ENCODE measurements at regions not wholly inside any gene's neighbourhood (a gene's known extent, or its start where the extent isn't known, plus 50 kb on each side); places are given as distances from the start of the nearest gene placed in this dataset.

DNA sequence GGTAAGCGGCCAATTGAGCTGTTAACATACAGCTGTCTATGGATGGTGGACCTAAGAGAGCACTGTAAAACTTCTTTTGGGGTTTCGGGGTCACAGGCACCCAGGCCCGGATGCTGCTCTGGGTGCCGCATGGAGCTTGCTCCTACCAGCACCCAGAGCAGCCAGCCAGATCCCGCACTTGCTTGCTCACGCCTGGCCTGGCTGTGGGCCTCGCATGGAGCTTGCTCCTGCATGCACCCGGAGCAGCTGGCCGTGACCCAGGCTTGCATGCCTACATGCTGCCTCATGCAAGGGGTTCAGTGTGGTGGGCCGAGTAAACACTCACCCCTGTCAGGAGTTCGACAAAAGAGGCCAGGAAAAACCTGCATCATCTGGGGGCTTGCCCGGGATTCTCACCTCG, 896.9 kb downstream of the SORCS1 start:
- TF ChIP-seq POLR2AphosphoS5 (IDR thresholded peaks at IDR 0.05): no peak
- TF ChIP-seq, protein P1, sequence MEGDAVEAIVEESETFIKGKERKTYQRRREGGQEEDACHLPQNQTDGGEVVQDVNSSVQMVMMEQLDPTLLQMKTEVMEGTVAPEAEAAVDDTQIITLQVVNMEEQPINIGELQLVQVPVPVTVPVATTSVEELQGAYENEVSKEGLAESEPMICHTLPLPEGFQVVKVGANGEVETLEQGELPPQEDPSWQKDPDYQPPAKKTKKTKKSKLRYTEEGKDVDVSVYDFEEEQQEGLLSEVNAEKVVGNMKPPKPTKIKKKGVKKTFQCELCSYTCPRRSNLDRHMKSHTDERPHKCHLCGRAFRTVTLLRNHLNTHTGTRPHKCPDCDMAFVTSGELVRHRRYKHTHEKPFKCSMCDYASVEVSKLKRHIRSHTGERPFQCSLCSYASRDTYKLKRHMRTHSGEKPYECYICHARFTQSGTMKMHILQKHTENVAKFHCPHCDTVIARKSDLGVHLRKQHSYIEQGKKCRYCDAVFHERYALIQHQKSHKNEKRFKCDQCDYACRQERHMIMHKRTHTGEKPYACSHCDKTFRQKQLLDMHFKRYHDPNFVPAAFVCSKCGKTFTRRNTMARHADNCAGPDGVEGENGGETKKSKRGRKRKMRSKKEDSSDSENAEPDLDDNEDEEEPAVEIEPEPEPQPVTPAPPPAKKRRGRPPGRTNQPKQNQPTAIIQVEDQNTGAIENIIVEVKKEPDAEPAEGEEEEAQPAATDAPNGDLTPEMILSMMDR (IDR thresholded peaks at IDR 0.05): no peak
